GM23248 (cell line): ENCODE measurements at regions not wholly inside any gene's neighbourhood (a gene's known extent, or its start where the extent isn't known, plus 50 kb on each side); places are given as distances from the start of the nearest gene placed in this dataset.

Source experiments
- EZH2 ChIP-seq: fragments of 200-600 bp; sonication (generic); IDR thresholded peaks from 2 replicates; pipeline ENCODE4 v1.6.1; 2018; ENCODE audit warnings: antibody characterized with exemption, mild to moderate bottlenecking; ENCODE audit not compliant: insufficient read depth, poor library complexity, severe bottlenecking
- EZH2phosphoT487 ChIP-seq: fragments of 200-600 bp; sonication (generic); IDR thresholded peaks from 2 replicates; pipeline ENCODE4 v1.6.1; 2018; ENCODE audit warnings: antibody characterized with exemption, moderate library complexity, mild to moderate bottlenecking, low read depth; ENCODE audit not compliant: insufficient read depth

- TF ChIP-seq EZH2phosphoT487, result no peak
- TF ChIP-seq EZH2, result no peak
These were observed 233.7 kb downstream of the TLE1 start for GRCh38 chr9:81455462-81456219.
